Spinal cord (tissue), 9 donors: ENCODE measurements at regions not wholly inside any gene's neighbourhood (a gene's known extent, or its start where the extent isn't known, plus 50 kb on each side); places are given as distances from the start of the nearest gene placed in this dataset.
"Not testable (repeated sequence)": the region's sequence is repeated elsewhere in the genome, so short reads cannot be mapped to it uniquely, and the experiment has no call there.

ENCODE experiments used
- DNase-seq, 6 donors: peaks; one replicate each; pipeline versions ENCODE4 v3.0.0 to v3.0.0-alpha.2; 2013 to 2015; ENCODE audit warnings: low spot score in 6 of 6, low read depth in 4 of 6
- H3K27ac ChIP-seq: one replicate; pipeline ENCODE4 v1.5.1; 2013; ENCODE audit warnings: low read depth, low read length, control low read depth
- H3K27me3 ChIP-seq: one replicate; pipeline ENCODE4 v1.6.1; 2013; ENCODE audit warnings: low read length; ENCODE audit not compliant: control insufficient read depth, insufficient read depth
- H3K36me3 ChIP-seq: one replicate; pipeline ENCODE4 v1.6.1; 2013; ENCODE audit warnings: low read length; ENCODE audit not compliant: control insufficient read depth, insufficient read depth
- H3K4me1 ChIP-seq: one replicate; pipeline ENCODE4 v1.6.1; 2013; ENCODE audit warnings: low read length; ENCODE audit not compliant: control insufficient read depth, insufficient read depth
- H3K4me3 ChIP-seq: one replicate; pipeline ENCODE4 v1.5.1; 2013; ENCODE audit warnings: low read depth, low read length, control low read depth
- H3K9me3 ChIP-seq: one replicate; pipeline ENCODE4 v1.6.1; 2013; ENCODE audit warnings: low read length; ENCODE audit not compliant: control insufficient read depth, insufficient read depth
- WGBS: methylation state at CpG from one replicate; pipeline ENCODE4 v1.1.5; 2013; ENCODE audit warnings: missing lambda C conversion rate; ENCODE audit not compliant: insufficient coverage; 5-methylcytosine and 5-hydroxymethylcytosine counted together
- donor health status: healthy.

DNA sequence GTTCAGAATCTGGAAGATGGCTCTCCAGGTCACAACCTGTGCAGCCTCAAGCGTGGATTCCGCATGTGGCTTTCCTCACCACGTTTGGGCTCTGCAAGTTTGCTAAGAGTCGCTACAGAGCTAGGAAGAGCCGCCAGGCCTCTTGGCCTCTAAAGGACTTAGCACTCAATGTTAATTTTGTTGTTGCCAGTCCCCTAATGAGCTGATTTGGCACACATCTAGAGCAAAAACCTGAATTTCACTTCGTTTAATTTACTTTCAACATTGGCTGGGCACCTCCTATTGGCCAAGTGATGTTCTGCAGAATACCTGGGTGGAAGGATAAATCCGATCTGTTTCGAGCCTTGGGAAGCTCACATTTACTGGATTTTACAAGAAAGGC is 65.8 kb upstream of the UNC5A start:
- H3K4me3 ChIP-seq, result no peak overlapping the region
- H3K4me1 ChIP-seq, result peaks cover 37% of the 10 kb centered on the region
- H3K27me3 ChIP-seq, result peaks cover 27% of the 10 kb centered on the region
- no peaks in the 10 kb centered on the region for H3K9me3 ChIP-seq
- DNase-seq, result peak in 2 of 6 donors; percentile 56 to 73
- H3K27ac ChIP-seq, result no peak overlapping the region
- 55% methylated on average over 7 of the region's 8 CpGs for WGBS
- no peaks in the 10 kb centered on the region for H3K36me3 ChIP-seq

DNA sequence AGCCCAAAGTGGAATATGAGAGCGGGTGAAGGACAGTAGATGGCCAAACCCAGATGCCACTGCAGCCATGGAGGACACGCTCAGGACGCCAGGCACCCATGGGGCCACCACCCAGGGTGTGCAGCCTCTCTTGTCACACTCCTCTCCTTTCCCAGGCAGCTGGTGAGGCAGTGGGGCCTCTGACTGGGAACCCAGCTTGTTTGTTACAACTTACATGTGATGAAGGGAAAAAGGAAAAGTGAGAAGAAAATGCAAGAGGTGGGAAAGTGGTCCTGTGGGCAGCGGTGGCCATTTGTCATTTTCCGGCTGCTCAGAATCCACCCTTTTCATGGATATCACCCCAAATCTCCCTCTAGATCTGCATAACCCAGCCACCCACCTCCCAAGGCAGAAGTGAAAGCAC is 62.7 kb upstream of the UNC5A start:
- no peaks in the 10 kb centered on the region for H3K36me3 ChIP-seq
- no peak overlapping the region for H3K27ac ChIP-seq
- peaks cover under 1% of the 10 kb centered on the region for H3K9me3 ChIP-seq
- no peak for DNase-seq
- WGBS, result 100% methylated on average over 4 of the region's 5 CpGs
- peaks cover 23% of the 10 kb centered on the region for H3K4me1 ChIP-seq
- H3K4me3 ChIP-seq, result no peak overlapping the region
- peaks cover 22% of the 10 kb centered on the region for H3K27me3 ChIP-seq

DNA sequence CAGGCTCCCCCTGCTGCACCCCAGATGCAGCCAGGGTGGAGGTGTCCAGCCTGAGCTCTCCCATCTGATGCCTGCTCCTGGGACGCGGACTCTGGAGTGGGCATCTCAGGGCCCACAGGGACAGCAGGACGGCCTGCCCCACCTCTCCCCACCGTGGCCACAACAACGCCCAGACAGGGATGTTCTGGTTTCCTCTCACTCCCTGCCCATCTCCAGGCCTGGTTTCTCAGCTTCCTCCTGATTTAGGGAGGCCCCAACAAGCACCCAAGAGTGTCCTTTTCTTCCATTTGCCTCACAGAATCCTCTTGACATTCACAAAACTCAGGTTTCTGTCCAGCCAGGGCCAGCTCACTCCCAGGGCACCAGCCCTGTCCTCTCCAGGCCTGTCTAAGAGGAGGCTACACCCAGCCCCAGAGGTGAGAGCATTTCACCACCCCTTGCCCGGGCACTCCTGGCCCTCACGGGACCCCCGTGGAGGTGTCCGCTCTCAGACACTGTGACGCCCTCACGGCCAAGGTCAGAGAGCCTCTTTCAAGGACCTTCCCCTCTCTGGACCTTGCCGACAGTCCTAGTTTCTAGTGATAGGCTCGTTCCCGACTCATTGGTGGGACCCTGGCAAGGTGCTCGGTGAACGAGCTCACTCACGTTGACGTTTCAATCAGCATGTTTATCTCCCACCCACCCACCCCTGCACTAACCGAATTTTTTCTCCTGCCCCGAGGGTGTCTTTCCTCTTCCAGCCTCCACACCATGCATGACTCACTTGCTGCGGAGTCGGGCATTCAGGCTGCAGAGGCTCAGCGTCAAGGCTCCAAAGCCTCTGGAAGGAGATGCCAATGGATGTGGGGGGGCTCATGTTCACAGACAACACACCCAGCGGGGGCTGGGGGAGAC is 62.0 kb upstream of the UNC5A start:
- no peaks in the 10 kb centered on the region for H3K36me3 ChIP-seq
- peaks cover 1% of the 10 kb centered on the region for H3K9me3 ChIP-seq
- peaks cover 18% of the 10 kb centered on the region for H3K27me3 ChIP-seq
- H3K4me1 ChIP-seq, result peaks cover 19% of the 10 kb centered on the region
- no peak for DNase-seq
- 90% methylated on average over 14 of the region's 24 CpGs for WGBS
- no peak overlapping the region for H3K27ac ChIP-seq
- H3K4me3 ChIP-seq, result no peak overlapping the region

DNA sequence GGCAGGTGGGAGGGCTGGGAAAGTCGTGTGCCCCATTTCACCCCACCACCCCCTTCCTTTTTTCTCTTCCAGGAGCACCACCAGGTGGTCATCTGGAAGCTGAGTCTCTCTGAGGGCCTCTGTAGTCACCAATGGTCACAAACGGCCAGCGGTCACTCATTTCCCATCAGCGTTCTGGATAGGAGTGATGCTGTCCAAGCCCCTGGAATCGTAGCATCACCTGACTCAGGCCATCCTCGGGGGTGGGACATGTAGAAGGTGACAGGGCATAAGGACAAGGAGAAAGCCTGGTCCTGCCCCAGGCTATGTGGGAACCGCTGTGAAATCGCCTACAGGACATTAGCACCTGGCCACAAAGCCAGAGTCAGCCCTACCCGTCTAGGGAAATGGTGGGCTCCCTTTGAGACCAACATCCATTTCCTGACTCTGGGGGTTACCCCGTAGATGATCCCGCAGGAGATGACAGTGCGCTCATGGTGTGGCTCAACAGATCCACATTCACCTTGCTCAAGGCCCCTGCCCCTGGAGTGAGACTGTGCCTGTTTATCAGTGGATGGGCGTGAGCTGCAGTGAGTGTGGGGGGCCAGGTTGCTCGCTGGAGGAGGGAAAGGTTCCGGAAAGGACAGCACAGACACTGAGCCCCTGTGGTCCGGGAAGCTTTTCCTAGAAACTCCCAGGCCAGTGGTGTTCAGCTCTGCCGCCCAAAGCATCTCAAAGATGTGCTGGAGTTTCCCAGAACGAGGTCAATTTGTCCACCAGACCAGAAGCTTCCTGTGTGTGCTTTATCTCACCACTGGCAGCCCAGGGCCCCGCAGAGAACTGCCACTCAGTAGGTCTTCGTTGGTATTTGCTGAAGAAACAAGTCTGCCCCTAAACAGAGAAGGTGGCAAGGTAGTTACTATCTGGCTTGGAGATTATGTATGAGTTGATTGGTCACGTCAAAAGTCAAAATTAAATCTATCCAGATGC is 61.1 kb upstream of the UNC5A start:
- H3K9me3 ChIP-seq, result peaks cover 1% of the 10 kb centered on the region
- peaks cover 10% of the 10 kb centered on the region for H3K27me3 ChIP-seq
- WGBS, result 89% methylated on average over 18 of the region's 21 CpGs
- no peak overlapping the region for H3K27ac ChIP-seq
- H3K36me3 ChIP-seq, result no peaks in the 10 kb centered on the region
- peaks cover 9% of the 10 kb centered on the region for H3K4me1 ChIP-seq
- DNase-seq, result no peak
- H3K4me3 ChIP-seq, result no peak overlapping the region

DNA sequence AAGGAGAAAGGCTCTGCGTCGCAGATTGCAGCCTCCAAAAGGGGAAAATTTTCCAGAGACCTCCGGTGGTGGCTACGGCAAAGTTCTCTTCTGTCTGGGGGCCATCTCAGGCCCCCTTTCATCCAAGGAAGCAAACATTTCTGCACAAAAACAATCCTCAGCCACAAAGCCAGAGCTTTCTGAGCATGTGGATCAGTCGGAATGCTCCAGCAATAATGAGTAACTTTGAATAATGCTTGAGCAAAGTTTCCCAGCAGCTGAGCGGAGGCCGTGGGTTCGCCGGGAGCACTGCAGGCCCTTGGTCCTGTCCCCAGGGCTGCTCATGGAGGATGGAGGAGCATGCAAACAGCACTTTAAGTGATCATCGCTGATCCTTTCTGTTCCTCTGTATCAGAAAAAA is 60.2 kb upstream of the UNC5A start:
- Histone ChIP-seq H3K27me3 (peaks cover 5% of the 10 kb centered on the region), H3K27ac (no peak overlapping the region), H3K36me3 (no peaks in the 10 kb centered on the region), H3K9me3 (peaks cover 1% of the 10 kb centered on the region), H3K4me3 (no peak overlapping the region), H3K4me1 (peaks cover 6% of the 10 kb centered on the region)
- 73% methylated on average over 7 of the region's 10 CpGs for whole genome bisulfite sequencing
- no peak for DNase-seq

DNA sequence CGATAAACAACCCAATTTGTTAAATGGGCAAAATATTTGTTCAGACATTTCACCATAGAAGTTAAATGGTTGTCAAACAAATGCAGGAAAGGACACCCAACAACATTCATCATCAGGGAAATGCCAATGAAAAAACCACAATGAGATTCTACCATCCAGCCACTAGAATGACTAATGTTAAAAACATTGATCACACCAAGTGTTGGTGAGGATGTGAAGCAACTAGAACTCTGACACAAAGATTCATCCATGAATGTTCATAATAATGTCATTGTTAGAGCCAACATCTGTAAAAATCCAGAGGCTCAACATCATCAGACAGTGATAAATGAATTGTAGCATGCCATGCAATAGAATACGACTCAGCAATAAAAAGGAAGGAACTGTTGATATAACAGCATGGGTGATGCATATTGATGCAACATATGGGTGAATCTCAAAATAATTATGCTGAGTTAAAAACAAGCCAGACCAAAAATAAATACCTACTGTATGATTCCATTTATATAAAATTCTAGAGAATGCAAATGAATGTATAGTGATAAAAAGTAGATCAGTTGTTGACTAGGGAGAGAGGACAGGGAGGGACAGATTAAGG is 55.9 kb upstream of the UNC5A start:
- Histone ChIP-seq H3K4me1 (no peaks in the 10 kb centered on the region), H3K27me3 (no peaks in the 10 kb centered on the region), H3K4me3 (no peak overlapping the region), H3K9me3 (peaks cover 1% of the 10 kb centered on the region), H3K36me3 (no peaks in the 10 kb centered on the region), H3K27ac (no peak overlapping the region)
- DNase-seq, result peak in 1 of 6 donors; percentile 47
- no CpG with 5 or more reads among the region's 2 CpGs for WGBS

DNA sequence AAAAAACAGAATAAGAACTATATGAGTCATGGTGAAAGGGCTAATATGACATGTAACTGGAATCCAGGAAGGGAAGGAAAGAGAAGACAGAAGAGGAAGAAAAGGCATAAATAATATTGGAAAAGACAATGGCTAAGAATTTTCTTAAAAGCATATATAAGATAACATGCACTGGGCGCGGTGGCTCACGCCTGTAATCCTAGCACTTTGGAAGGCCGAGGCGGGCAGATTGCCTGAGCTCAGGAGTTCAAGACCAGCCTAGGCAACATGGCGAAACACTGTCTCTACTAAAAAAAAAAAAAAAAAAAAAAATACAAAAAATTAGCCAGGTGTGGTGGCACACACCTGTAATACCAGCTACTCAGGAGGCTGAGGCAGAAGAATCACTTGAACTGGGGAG is 54.8 kb upstream of the UNC5A start:
- WGBS, result no CpG with 5 or more reads among the region's 6 CpGs
- DNase-seq, result not testable (repeated sequence)

DNA sequence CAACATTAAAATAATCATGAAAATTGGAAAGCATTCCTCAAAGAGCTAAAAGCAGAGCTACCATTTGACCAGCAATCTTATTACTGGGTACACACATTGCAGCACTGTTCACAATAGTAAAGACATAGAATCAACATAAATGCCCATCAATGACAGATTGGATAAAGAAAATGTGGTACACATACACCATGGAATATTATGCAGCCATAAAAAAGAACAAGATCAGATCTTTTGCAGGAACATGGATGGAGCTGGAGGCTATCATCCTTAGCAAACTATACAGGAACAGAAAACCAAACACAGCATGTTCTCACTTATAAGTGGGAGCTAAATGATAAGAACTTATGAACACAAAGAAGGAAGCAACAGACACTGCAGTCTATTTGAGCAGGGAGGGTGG is 52.8 kb upstream of the UNC5A start:
- H3K27ac ChIP-seq, H3K4me1 ChIP-seq: not testable (repeated sequence)

More for the DNA sequence above, 54.8 kb upstream of the UNC5A start:
- H3K36me3 ChIP-seq, H3K27ac ChIP-seq, H3K9me3 ChIP-seq, H3K4me3 ChIP-seq, H3K27me3 ChIP-seq, H3K4me1 ChIP-seq: not testable (repeated sequence)

More for the DNA sequence above, 52.8 kb upstream of the UNC5A start:
- DNase-seq, H3K4me3 ChIP-seq, H3K36me3 ChIP-seq, H3K9me3 ChIP-seq, H3K27me3 ChIP-seq: not testable (repeated sequence)
